ENCODE measurements at regions not wholly inside any gene's neighbourhood (a gene's known extent, or its start where the extent isn't known, plus 50 kb on each side); places are given as distances from the start of the nearest gene placed in this dataset.

GRCh38 chr20:40393197-40394079 lies 295.6 kb downstream of the MAFB start:
- no peak for DNase-seq (ENCODE audit: low read depth)

- peak; percentile 38 for DNase-seq (ENCODE audit: low read depth)
Observed at GRCh38 chr20:40390654-40391053, 298.4 kb downstream of the MAFB start.

DNA sequence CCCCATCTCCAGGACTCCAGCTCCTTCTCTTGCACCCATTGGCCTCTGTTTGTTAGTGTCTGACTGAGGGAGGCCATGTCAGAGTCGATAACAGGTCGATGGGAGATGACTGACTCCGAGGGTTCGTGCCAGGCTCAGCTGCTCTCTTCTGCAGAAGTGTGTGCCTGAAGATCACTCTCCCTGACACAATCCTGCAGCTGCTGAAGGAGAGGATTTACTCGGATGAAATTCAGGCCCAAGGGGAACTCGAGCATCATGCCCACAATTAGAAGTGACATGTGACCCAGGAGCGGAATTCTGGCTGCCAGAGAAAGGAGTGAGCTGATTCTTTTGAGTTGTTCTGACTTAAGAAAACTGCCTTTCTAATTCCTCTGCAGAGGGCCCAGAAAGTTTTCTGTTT lies 318.2 kb downstream of the MAFB start:
- no peak for DNase-seq (ENCODE audit: low read depth)

DNA sequence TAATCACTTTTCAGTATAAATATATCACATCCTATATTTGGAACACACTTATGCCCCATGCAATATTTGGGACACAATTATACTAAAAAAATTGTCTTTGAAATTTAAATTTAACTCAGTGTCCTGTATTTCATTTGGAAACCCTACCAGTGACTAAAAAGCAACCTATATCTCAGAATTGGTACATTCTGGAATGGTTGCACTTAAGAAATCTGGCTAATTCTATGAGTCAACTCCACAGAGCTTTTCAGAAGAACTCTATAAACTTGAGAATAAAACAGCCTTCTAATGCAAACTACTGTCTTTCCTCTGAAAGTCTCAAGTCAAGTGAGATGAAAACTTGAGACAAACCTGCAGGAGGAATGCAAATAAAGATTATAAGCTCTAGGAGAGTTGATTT lies 320.2 kb downstream of the MAFB start:
- DNase-seq (ENCODE audit: low read depth): no peak

DNA sequence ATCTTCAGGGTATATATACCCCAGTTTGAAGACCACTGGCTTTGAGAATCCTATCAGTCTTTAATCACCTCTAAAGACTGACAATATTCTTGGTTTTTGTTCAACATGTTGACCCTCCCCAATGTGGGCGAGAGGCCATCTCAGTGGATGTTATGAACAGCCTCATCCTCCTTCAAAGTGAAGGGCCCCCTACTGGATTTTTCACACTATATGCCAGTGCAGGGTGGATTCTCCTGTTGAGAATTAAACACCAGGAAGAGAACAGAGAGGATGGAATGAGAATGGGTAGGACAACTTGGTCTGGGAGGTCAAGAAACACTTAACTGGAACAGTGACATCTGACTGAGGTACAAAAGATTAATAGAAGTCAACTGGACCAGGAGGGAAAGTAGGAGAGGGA lies 327.1 kb downstream of the MAFB start:
- no peak for DNase-seq (ENCODE audit: low read depth)

- no peak for DNase-seq (ENCODE audit: low read depth)
Observed at GRCh38 chr20:40359131-40359912, 329.7 kb downstream of the MAFB start.

DNA sequence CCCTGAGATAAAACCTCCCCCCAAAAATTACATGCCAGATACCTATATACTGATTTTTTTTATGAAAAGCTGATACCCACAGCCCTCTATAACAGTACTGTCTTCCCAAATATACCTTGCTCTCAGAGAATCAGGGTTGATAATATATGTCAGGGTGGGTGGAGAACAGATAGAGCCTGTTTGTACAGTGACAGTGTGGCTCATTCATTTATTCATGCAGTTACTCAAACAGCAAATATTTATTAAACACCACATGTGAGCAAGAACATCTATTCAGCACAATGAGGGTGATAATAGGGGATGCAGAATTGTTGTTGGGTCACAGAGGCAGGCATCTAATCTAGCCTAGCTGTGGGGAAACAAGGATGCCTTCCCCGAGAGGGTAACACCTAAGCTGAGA lies 334.2 kb downstream of the MAFB start:
- no peak for DNase-seq (ENCODE audit: low read depth)

- DNase-seq (ENCODE audit: low read depth): no peak
Observed at GRCh38 chr20:40343390-40343789, 345.6 kb downstream of the MAFB start.

DNA sequence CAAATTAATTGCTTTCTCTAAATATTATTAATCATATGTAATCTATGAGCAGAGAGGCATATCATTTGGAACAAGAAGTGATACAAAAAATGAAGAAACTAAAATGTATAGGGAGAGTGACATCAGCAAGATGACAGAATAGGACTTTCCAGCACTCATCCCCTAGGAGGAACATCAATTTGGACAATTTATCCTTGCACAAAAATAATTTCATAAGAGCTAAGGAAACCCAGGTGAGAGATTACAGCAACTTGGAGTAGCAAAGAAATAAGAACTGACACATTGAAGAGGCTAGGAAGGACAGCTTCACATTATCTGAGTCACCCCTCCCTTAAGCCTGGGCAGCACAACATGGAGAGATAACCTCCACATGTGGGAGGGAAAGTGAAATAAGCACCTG lies 347.5 kb downstream of the MAFB start:
- no peak for DNase-seq (ENCODE audit: low read depth)

- no peak for DNase-seq (ENCODE audit: low read depth)
Observed at GRCh38 chr20:40339661-40340449, 349.2 kb downstream of the MAFB start.

- DNase-seq (ENCODE audit: low read depth): no peak
Observed at GRCh38 chr20:40336533-40336932, 352.5 kb downstream of the MAFB start.

- no peak for DNase-seq (ENCODE audit: low read depth)
Observed at GRCh38 chr20:40335901-40336351, 353.1 kb downstream of the MAFB start.

DNA sequence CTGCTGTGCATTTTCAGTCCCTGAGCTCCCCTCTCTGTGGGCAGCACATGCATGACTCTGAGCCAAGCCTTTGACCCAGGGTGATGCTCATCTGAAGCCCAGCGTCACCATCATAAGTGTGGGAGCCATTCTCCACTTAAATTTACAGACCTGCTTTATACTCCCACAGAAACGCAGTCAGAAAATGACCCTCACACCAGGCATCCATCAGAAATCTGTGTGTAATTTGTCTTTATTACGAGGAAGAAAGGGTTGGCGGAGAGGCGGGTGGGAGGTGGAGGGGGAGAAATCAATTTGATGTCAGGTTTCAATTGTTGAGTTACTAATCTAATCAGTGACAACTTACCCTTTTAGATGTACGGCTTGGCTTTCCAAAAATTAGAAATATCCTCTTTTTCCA lies 353.6 kb downstream of the MAFB start:
- DNase-seq (ENCODE audit: low read depth): no peak

GRCh38 chr20:40333591-40333990 lies 355.4 kb downstream of the MAFB start:
- DNase-seq (ENCODE audit: low read depth): no peak

DNA sequence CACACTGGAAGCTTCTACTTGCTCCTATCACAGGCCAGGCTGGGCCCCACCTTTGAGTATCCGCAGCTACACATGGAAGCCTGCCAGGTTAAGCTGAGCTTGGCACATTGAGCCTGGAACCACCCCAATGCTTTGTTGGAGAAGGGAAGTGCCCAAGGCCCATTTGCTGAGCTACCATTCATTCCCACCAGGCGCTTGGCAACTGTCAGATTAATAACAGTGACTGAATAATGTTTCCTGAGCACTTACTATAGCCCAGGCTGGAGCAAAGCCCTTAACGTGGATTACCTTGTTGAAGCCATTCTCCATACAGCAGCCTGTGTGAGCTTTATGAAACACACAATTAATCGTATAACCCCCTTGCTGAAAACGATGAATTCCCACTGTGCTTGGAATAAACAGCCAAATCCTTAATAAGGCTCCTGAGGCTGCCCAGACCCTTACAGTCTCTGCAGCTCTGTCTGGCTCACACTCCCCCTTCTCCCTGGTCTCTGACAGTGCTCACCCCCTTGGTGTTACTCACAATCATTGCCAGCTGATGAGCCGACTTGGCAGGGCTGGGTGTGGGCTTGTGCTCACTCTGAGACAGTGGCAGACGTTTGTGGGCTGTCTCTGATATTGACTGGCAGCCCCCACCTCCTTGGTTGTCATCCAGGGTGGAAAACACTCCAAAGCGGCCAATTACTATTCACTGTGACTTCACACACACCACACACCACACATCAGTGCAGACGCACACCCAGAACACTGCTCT lies 357.1 kb downstream of the MAFB start:
- DNase-seq (ENCODE audit: low read depth): no peak

- DNase-seq (ENCODE audit: low read depth): no peak
Observed at GRCh38 chr20:40331249-40331648, 357.8 kb downstream of the MAFB start.

DNA sequence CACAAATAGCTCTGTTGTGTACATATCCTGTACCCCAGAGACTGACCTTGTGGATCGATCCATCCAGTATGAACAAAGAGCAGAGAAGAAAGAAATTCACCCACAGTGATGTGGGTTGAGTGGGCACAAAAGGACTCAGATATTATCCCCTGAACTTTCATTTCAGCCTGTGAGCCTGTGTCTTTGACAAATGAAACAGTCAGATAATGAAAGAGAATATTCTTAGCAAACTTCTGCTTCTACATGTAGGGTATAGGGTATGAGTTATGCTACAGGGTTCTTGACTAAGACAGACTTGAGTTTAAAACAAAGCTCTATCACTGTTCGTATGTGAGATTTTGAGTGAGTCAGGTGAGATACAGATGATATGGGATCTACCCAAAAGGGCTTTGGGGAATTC lies 359.7 kb downstream of the MAFB start:
- no peak for DNase-seq (ENCODE audit: low read depth)

- DNase-seq (ENCODE audit: low read depth): peak; percentile 67
Observed at GRCh38 chr20:40326784-40327183, 362.3 kb downstream of the MAFB start.

- no peak for DNase-seq (ENCODE audit: low read depth)
Observed at GRCh38 chr20:40325006-40325568, 363.9 kb downstream of the MAFB start.

GRCh38 chr20:40323361-40323794 lies 365.7 kb downstream of the MAFB start:
- peak; percentile 54 for DNase-seq (ENCODE audit: low read depth)

DNA sequence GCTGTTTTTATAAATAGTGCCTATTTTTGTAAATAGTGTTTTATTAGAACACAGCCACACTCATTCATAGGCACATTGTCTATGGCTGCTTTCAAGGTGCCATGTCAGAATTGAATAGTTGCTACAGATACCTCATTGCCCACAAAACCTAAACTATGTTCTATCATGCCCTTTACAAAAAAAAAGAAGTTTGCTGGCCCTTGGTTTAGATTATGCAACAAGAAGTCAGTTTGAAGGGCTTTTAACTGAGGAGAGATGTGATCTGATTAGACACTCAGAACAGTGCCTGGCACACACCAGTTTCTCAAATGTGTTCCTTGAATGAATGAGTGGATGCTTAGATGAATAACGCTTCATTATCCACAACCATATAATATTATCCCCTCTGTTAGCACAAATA lies 366.1 kb downstream of the MAFB start:
- no peak for DNase-seq (ENCODE audit: low read depth)

Measured in HT1080 (cell line).